ENCODE measurements at regions not wholly inside any gene's neighbourhood (a gene's known extent, or its start where the extent isn't known, plus 50 kb on each side); places are given as distances from the start of the nearest gene placed in this dataset.

GRCh38 chr6:28732052-28732451 is 191.7 kb downstream of the TRIM27 start:
- H3K9ac ChIP-seq (ENCODE audit: low read depth, low read length): no peak overlapping the region
- peaks cover 52% of the 10 kb centered on the region for H3K27me3 ChIP-seq (ENCODE audit: control insufficient read depth, insufficient read depth, low read length)
- no peak overlapping the region for H3K4me3 ChIP-seq (ENCODE audit: low read length)
- H3K9me3 ChIP-seq (replicated peaks; ENCODE audit: low read length): no peaks in the 10 kb centered on the region
- H3K4me2 ChIP-seq (ENCODE audit: low read length): no peak overlapping the region
- no peaks in the 10 kb centered on the region for H3K4me1 ChIP-seq (ENCODE audit: control insufficient read depth, insufficient read depth, low read length)
- no peaks in the 10 kb centered on the region for H3K36me3 ChIP-seq (ENCODE audit: insufficient read depth, low read length)

- Histone ChIP-seq H3K27me3 (ENCODE audit: control insufficient read depth, insufficient read depth, low read length) (peaks cover 69% of the 10 kb centered on the region), H3K9me3 (replicated peaks; ENCODE audit: low read length) (no peaks in the 10 kb centered on the region), H3K4me2 (ENCODE audit: low read length) (peak overlapping the region; percentile 22), H3K36me3 (ENCODE audit: insufficient read depth, low read length) (no peaks in the 10 kb centered on the region), H3K4me1 (ENCODE audit: control insufficient read depth, insufficient read depth, low read length) (no peaks in the 10 kb centered on the region), H3K4me3 (ENCODE audit: low read length) (no peak overlapping the region), H3K9ac (ENCODE audit: low read depth, low read length) (no peak overlapping the region)
Observed at GRCh38 chr6:28734443-28734959, 189.3 kb downstream of the TRIM27 start.

- Histone ChIP-seq H3K9ac (ENCODE audit: low read depth, low read length) (no peak overlapping the region), H3K27me3 (ENCODE audit: control insufficient read depth, insufficient read depth, low read length) (peaks cover 62% of the 10 kb centered on the region), H3K36me3 (ENCODE audit: insufficient read depth, low read length) (no peaks in the 10 kb centered on the region), H3K4me1 (ENCODE audit: control insufficient read depth, insufficient read depth, low read length) (no peaks in the 10 kb centered on the region), H3K4me3 (ENCODE audit: low read length) (no peak overlapping the region), H3K4me2 (ENCODE audit: low read length) (no peak overlapping the region), H3K9me3 (replicated peaks; ENCODE audit: low read length) (no peaks in the 10 kb centered on the region)
Observed at GRCh38 chr6:28736121-28736520, 187.7 kb downstream of the TRIM27 start.

- Histone ChIP-seq H3K9me3 (replicated peaks; ENCODE audit: low read length) (no peaks in the 10 kb centered on the region), H3K4me2 (ENCODE audit: low read length) (no peak overlapping the region), H3K27me3 (ENCODE audit: control insufficient read depth, insufficient read depth, low read length) (peaks cover 50% of the 10 kb centered on the region), H3K4me3 (ENCODE audit: low read length) (no peak overlapping the region), H3K36me3 (ENCODE audit: insufficient read depth, low read length) (no peaks in the 10 kb centered on the region), H3K9ac (ENCODE audit: low read depth, low read length) (no peak overlapping the region), H3K4me1 (ENCODE audit: control insufficient read depth, insufficient read depth, low read length) (no peaks in the 10 kb centered on the region)
Observed at GRCh38 chr6:28737750-28738395, 185.9 kb downstream of the TRIM27 start.

GRCh38 chr6:28738396-28738765 is 185.4 kb downstream of the TRIM27 start:
- Histone ChIP-seq H3K4me2 (ENCODE audit: low read length) (no peak overlapping the region), H3K4me1 (ENCODE audit: control insufficient read depth, insufficient read depth, low read length) (no peaks in the 10 kb centered on the region), H3K27me3 (ENCODE audit: control insufficient read depth, insufficient read depth, low read length) (peaks cover 47% of the 10 kb centered on the region), H3K4me3 (ENCODE audit: low read length) (no peak overlapping the region), H3K9ac (ENCODE audit: low read depth, low read length) (no peak overlapping the region), H3K9me3 (replicated peaks; ENCODE audit: low read length) (no peaks in the 10 kb centered on the region), H3K36me3 (ENCODE audit: insufficient read depth, low read length) (no peaks in the 10 kb centered on the region)

GRCh38 chr6:28741363-28741762 is 182.4 kb downstream of the TRIM27 start:
- no peak overlapping the region for H3K9ac ChIP-seq (ENCODE audit: low read depth, low read length)
- no peak overlapping the region for H3K4me2 ChIP-seq (ENCODE audit: low read length)
- peaks cover 31% of the 10 kb centered on the region for H3K27me3 ChIP-seq (ENCODE audit: control insufficient read depth, insufficient read depth, low read length)
- no peaks in the 10 kb centered on the region for H3K9me3 ChIP-seq (replicated peaks; ENCODE audit: low read length)
- no peaks in the 10 kb centered on the region for H3K36me3 ChIP-seq (ENCODE audit: insufficient read depth, low read length)
- H3K4me3 ChIP-seq (ENCODE audit: low read length): no peak overlapping the region
- H3K4me1 ChIP-seq (ENCODE audit: control insufficient read depth, insufficient read depth, low read length): no peaks in the 10 kb centered on the region

- H3K36me3 ChIP-seq (ENCODE audit: insufficient read depth, low read length): no peaks in the 10 kb centered on the region
- H3K4me3 ChIP-seq (ENCODE audit: low read length): no peak overlapping the region
- H3K9ac ChIP-seq (ENCODE audit: low read depth, low read length): no peak overlapping the region
- no peak overlapping the region for H3K4me2 ChIP-seq (ENCODE audit: low read length)
- H3K9me3 ChIP-seq (replicated peaks; ENCODE audit: low read length): no peaks in the 10 kb centered on the region
- peaks cover 21% of the 10 kb centered on the region for H3K27me3 ChIP-seq (ENCODE audit: control insufficient read depth, insufficient read depth, low read length)
- no peaks in the 10 kb centered on the region for H3K4me1 ChIP-seq (ENCODE audit: control insufficient read depth, insufficient read depth, low read length)
Observed at GRCh38 chr6:28742668-28743270, 181.0 kb downstream of the TRIM27 start.

DNA sequence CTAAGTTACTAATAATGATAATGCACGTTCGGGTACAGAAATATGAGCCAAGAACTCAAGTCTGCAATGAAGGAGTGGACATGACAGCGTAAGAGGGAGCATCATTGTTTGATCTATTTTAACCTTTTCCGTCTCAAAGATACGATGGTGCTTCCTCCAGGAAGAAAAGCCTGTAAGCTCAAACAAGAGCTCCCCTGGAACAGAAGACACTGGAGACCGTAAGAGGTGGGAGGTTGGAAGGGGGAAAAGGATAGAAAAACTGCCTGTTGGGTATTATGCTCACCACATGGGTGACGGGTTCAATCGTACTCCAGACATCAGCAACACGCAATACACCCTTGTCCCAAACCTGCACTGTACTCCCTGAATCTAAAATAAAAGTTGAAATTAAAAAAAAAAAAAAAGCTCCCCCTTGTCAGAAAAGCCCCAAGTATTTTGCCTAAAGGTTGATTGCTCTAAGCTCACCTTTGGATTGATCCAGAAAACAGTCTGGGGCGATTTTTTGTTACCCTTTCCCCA is 180.5 kb downstream of the TRIM27 start:
- Histone ChIP-seq H3K4me2 (ENCODE audit: low read length) (peak overlapping the region; percentile 11), H3K9me3 (replicated peaks; ENCODE audit: low read length) (no peaks in the 10 kb centered on the region), H3K9ac (ENCODE audit: low read depth, low read length) (no peak overlapping the region), H3K4me3 (ENCODE audit: low read length) (no peak overlapping the region), H3K4me1 (ENCODE audit: control insufficient read depth, insufficient read depth, low read length) (no peaks in the 10 kb centered on the region), H3K27me3 (ENCODE audit: control insufficient read depth, insufficient read depth, low read length) (peaks cover 15% of the 10 kb centered on the region), H3K36me3 (ENCODE audit: insufficient read depth, low read length) (no peaks in the 10 kb centered on the region)

GRCh38 chr6:28747083-28747630 is 176.6 kb downstream of the TRIM27 start:
- Histone ChIP-seq H3K9ac (ENCODE audit: low read depth, low read length) (no peak overlapping the region), H3K27me3 (ENCODE audit: control insufficient read depth, insufficient read depth, low read length) (peaks cover 9% of the 10 kb centered on the region)

GRCh38 chr6:28747631-28748157 is 176.1 kb downstream of the TRIM27 start:
- H3K4me3 ChIP-seq (ENCODE audit: low read length): no peak overlapping the region
- no peaks in the 10 kb centered on the region for H3K9me3 ChIP-seq (replicated peaks; ENCODE audit: low read length)

More at GRCh38 chr6:28747083-28747630, 176.6 kb downstream of the TRIM27 start:
- Histone ChIP-seq H3K36me3 (ENCODE audit: insufficient read depth, low read length) (no peaks in the 10 kb centered on the region), H3K9me3 (replicated peaks; ENCODE audit: low read length) (no peaks in the 10 kb centered on the region), H3K4me2 (ENCODE audit: low read length) (peak overlapping the region; percentile 62), H3K4me3 (ENCODE audit: low read length) (peak overlapping the region; percentile 41), H3K4me1 (ENCODE audit: control insufficient read depth, insufficient read depth, low read length) (no peaks in the 10 kb centered on the region)

DNA sequence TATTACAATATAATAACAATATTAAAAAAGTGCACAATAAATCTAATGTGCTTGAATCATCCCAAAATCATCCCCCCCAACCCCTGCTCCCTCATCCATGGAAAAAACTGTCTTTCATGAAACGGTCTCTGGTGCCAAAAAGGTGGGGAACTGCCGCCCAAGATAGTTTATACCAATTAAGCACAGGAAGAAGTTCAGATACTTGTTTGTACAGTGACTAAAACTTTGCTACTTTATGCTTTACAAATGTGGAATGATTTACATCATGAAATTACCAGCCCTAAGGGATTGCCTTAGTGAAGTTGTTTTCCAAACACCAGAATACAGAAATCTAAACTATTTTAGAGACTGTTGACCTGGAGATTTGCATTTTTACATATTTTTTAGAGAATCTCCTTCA is 175.6 kb downstream of the TRIM27 start:
- Histone ChIP-seq H3K4me3 (ENCODE audit: low read length) (no peak overlapping the region), H3K9me3 (replicated peaks; ENCODE audit: low read length) (no peaks in the 10 kb centered on the region), H3K4me2 (ENCODE audit: low read length) (no peak overlapping the region), H3K4me1 (ENCODE audit: control insufficient read depth, insufficient read depth, low read length) (no peaks in the 10 kb centered on the region), H3K9ac (ENCODE audit: low read depth, low read length) (no peak overlapping the region), H3K36me3 (ENCODE audit: insufficient read depth, low read length) (no peaks in the 10 kb centered on the region), H3K27me3 (ENCODE audit: control insufficient read depth, insufficient read depth, low read length) (peaks cover 9% of the 10 kb centered on the region)

More at GRCh38 chr6:28747631-28748157, 176.1 kb downstream of the TRIM27 start:
- Histone ChIP-seq H3K36me3 (ENCODE audit: insufficient read depth, low read length) (no peaks in the 10 kb centered on the region), H3K4me2 (ENCODE audit: low read length) (peak overlapping the region; percentile 62), H3K4me1 (ENCODE audit: control insufficient read depth, insufficient read depth, low read length) (no peaks in the 10 kb centered on the region), H3K27me3 (ENCODE audit: control insufficient read depth, insufficient read depth, low read length) (peaks cover 9% of the 10 kb centered on the region), H3K9ac (ENCODE audit: low read depth, low read length) (no peak overlapping the region)
